ENCODE measurements at regions not wholly inside any gene's neighbourhood (a gene's known extent, or its start where the extent isn't known, plus 50 kb on each side); places are given as distances from the start of the nearest gene placed in this dataset.

GRCh38 chr18:40566510-40566844 lies 1388.6 kb upstream of the PIK3C3 start:
- TF ChIP-seq, protein P1, sequence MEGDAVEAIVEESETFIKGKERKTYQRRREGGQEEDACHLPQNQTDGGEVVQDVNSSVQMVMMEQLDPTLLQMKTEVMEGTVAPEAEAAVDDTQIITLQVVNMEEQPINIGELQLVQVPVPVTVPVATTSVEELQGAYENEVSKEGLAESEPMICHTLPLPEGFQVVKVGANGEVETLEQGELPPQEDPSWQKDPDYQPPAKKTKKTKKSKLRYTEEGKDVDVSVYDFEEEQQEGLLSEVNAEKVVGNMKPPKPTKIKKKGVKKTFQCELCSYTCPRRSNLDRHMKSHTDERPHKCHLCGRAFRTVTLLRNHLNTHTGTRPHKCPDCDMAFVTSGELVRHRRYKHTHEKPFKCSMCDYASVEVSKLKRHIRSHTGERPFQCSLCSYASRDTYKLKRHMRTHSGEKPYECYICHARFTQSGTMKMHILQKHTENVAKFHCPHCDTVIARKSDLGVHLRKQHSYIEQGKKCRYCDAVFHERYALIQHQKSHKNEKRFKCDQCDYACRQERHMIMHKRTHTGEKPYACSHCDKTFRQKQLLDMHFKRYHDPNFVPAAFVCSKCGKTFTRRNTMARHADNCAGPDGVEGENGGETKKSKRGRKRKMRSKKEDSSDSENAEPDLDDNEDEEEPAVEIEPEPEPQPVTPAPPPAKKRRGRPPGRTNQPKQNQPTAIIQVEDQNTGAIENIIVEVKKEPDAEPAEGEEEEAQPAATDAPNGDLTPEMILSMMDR (IDR thresholded peaks at IDR 0.05; ENCODE audit: extremely low read depth in 1 of 2, insufficient read depth in 1 of 2, low read depth in 1 of 2, low read length in 2 of 2) = no peak
- TF ChIP-seq POLR2A (IDR thresholded peaks at IDR 0.05; ENCODE audit: low read depth, low read length) = no peak
- TF ChIP-seq EZH2 (IDR thresholded peaks at IDR 0.05; ENCODE audit: borderline replicate concordance, low read depth, low read length, severe bottlenecking) = no peak
- no peak for TF ChIP-seq FOS (IDR thresholded peaks at IDR 0.05; ENCODE audit: borderline replicate concordance, insufficient read depth, low read length)
- no peak for TF ChIP-seq GATA2 (IDR thresholded peaks at IDR 0.05; ENCODE audit: insufficient read depth, insufficient read length, low read depth, low read length)
- no peak for TF ChIP-seq JUN (IDR thresholded peaks at IDR 0.05; ENCODE audit: borderline replicate concordance, insufficient read depth, insufficient read length, low read depth)

Data from endothelial cell of umbilical vein (primary cell).